AG04449 (cell line): ENCODE measurements at regions not wholly inside any gene's neighbourhood (a gene's known extent, or its start where the extent isn't known, plus 50 kb on each side); places are given as distances from the start of the nearest gene placed in this dataset.

Experiments used
- CTCF ChIA-PET: fragments of 350-600 bp; formaldehyde crosslinking; extraction: SDS; loops from one replicate; lab custom pipeline; 2021; ENCODE audit warnings: antibody characterized with exemption; lab: Yijun Ruan, JAX
- POLR2A ChIA-PET: fragments of 400-600, 350-600 bp; formaldehyde crosslinking; extraction: SDS; loops from one replicate; lab custom pipeline; 2020; ENCODE audit warnings: antibody characterized with exemption, inconsistent platforms; lab: Yijun Ruan, JAX
- DNase-seq: peaks from one replicate; pipeline ENCODE4 v3.0.0-alpha.2; 2010; ENCODE audit warnings: low read depth, low spot score
- H3K4me3 ChIP-seq: 2 replicates; pipeline ENCODE4 v1.5.1; 2011; ENCODE audit warnings: low read depth, mild to moderate bottlenecking, control low read depth, low read length
- CTCF ChIP-seq: IDR thresholded peaks from one replicate; pipeline ENCODE4 v1.5.1; 2011; ENCODE audit warnings: mild to moderate bottlenecking, moderate library complexity, low read length, control low read depth, inconsistent platforms; ENCODE audit not compliant: insufficient read depth; ENCODE audit errors: missing control alignments

GRCh38 chr18:34655131-34655530 lies 55.0 kb upstream of the DTNA start:
- no peak for DNase-seq
- no peak overlapping the region for H3K4me3 ChIP-seq
- CTCF ChIA-PET, result no interaction called here
- TF ChIP-seq CTCF, result no peak
- POLR2A ChIA-PET, result no interaction called here

DNA sequence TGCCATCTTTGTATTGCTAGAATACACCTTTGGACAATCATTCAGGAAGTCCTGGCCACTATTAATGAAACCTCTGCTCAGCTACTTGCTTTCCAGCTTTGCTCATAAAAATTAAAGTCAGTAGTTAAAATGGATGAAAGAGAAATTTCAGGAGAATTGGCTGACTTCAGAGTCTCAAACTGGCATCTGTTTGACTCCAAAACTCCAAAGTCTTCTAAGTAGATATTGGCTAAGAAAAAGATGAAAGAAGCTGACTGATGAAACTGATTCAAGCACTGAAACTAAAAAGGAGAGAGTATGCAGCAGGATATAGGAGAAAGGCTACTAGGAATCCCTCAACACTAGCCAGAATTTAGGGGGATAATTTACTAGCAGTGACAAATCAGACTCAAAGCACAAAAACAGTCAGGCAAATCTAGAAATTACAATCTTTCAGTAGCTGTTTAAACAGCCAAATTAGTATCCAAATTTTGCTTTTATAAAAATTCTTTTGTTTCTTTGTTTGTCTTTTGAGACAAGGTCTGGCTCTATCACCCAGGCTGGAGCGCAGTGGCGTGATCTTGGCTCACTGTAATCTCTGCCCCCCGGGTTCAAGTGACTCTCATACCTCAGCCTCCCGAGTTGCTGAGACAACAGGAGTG lies 52.1 kb upstream of the DTNA start:
- CTCF ChIA-PET, result interaction anchor here (1.4 to 6.1 kb wide), 3 partner anchors 17 to 532 kb away, joined by 3 to 127 read pairs (median 5); no protein-coding TSS in a partner anchor
- TF ChIP-seq CTCF, result no peak
- POLR2A ChIA-PET, result no interaction called here
- no peak for DNase-seq
- H3K4me3 ChIP-seq, result no peak overlapping the region

- TF ChIP-seq CTCF, result no peak
- no peak overlapping the region for H3K4me3 ChIP-seq
- ChIA-PET CTCF (interaction anchor here (1.0 to 6.4 kb wide), 24 partner anchors 8 to 537 kb away, joined by 3 to 251 read pairs (median 15); partner anchors contain the start of gene DTNA), POLR2A (no interaction called here)
- DNase-seq, result peak; percentile 84
Observed at GRCh38 chr18:34659579-34660517, 50.2 kb upstream of the DTNA start.
